Motor neuron (in vitro differentiated cells): ENCODE measurements at regions not wholly inside any gene's neighbourhood (a gene's known extent, or its start where the extent isn't known, plus 50 kb on each side); places are given as distances from the start of the nearest gene placed in this dataset.

ENCODE experiments used
- ATAC-seq, 8 experiments: fragments of 200-7000 bp; cut with Tn5 transposase; replicated peaks in 6 of 8; 2 replicates each; pipeline ENCODE4 v1.8.0; 2021; ENCODE audit warnings: mild to moderate bottlenecking in 8 of 8, moderate library complexity in 8 of 8
- H3K27ac ChIP-seq, 2 donors: fragments of 250-450 bp; sonication (Bioruptor Pico); 2 replicates each; pipeline ENCODE4 v1.9.0; 2021; ENCODE audit warnings: antibody characterized with exemption in 2 of 2, mild to moderate bottlenecking in 2 of 2, moderate library complexity in 1 of 2
- H3K4me1 ChIP-seq, 2 donors: fragments of 250-450 bp; sonication (Bioruptor Pico); replicated peaks in 1 of 2; 2 replicates each; pipeline ENCODE4 v1.6.1; 2021; ENCODE audit warnings: antibody characterized with exemption in 2 of 2, mild to moderate bottlenecking in 2 of 2, moderate library complexity in 1 of 2
- H3K4me3 ChIP-seq, 5 donors: fragments of 250-450 bp; sonication (Bioruptor Pico); 2 replicates each; pipeline ENCODE4 v1.9.0; 2021; ENCODE audit warnings: antibody characterized with exemption in 5 of 5, mild to moderate bottlenecking in 5 of 5, moderate library complexity in 4 of 5
- WGBS, 10 experiments: fragments of 450-650 bp; shearing (Covaris generic); methylation state at CpG; one replicate each; pipeline ENCODE4 v1.0.0; 2022; 5-methylcytosine and 5-hydroxymethylcytosine counted together
- in situ Hi-C, 9 experiments: fragments of 400-800 bp; cut with MboI; loops; one replicate each; pipeline ENCODE4 v1.15.0; 2021; ENCODE audit warnings: low sequenced_read_pairs in 9 of 9, low pct_unique_long_range_greater_than_20kb in 2 of 9; ENCODE audit not compliant: unreplicated experiment in 9 of 9

- Histone ChIP-seq H3K27ac (no peak overlapping the region), H3K4me1 (no peaks in the 10 kb centered on the region), H3K4me3 (no peak overlapping the region)
- 9 to 100% (median 65%) methylated on average over 1 to 6 of the region's 6 CpGs; no CpG with 5 or more reads in 1 of the 10 experiments for WGBS, 10 experiments
- no peak for ATAC-seq
- in situ Hi-C loops, result no loop called here
Measured at GRCh38 chr3:82957696-82958095, 1196.3 kb upstream of the GBE1 start.

DNA sequence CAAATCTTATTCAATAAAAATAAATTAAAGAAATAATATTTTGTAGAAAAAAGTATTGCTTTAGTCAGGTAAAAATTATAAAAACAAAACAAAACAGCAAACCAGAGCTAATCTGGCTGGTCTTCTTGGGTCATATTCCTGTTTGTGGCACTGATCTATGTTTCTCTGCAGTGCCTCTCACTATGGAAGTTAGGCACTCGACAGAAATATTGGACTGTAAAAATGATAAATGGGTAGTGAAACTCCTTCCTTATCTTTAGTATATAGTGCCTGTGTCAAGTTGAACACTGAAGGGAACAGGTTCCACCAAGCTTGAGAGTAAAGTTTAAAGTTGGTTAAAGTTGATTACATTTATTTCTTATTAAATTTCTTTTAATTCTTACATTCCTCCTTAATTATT lies 1195.6 kb upstream of the GBE1 start:
- no peak overlapping the region for H3K27ac ChIP-seq
- no peaks in the 10 kb centered on the region for H3K4me1 ChIP-seq
- WGBS, 10 experiments, result 0 to 100% (median 47%) methylated on average over 1 of the region's 1 CpG; no CpG with 5 or more reads in 2 of the 10 experiments
- in situ Hi-C loops, result no loop called here
- H3K4me3 ChIP-seq, result no peak overlapping the region
- no peak for ATAC-seq

DNA sequence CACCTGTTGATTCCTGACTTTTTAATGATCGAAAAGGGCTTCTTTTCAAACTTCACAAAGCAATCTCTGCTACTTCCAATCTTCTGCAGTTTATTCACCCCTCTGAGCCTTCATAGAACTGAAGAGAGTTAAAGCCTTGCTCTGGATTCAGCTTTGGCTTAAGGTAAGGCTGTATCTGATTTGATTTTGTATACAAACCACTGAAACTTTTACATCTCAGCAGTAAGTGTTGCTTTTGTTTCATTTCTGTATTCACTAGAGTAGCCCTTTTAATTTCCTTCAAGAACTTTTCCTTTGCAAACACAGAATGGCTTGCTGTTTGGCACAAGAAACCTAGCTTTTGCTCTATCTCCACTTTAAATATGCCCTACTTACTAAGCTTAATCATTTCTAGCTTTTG lies 1193.0 kb upstream of the GBE1 start:
- ATAC-seq, result no peak
- Histone ChIP-seq H3K27ac (no peak overlapping the region), H3K4me1 (no peaks in the 10 kb centered on the region), H3K4me3 (no peak overlapping the region)
- in situ Hi-C loops, result no loop called here
- 0 to 100% (median 100%) methylated on average over 1 of the region's 1 CpG; no CpG with 5 or more reads in 4 of the 10 experiments for WGBS, 10 experiments

DNA sequence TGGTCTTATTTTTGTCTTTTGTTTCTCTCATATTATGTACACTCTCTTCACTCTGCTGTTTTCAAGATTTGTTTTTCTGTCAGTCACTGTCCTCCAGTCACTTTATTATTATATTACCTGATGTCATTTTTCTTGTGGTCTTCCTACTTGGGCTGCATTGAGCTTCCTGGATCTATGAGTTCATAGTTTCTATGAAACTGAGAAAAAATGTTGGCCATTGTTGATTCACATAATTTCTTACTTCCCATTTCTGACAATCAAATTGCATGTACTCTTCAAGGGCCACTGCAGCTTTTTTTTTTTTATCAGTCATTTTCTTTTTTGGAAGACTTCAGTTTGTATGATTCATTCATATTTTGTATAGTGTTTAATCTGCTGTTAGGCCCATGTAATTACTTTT lies 1180.6 kb upstream of the GBE1 start:
- Histone ChIP-seq H3K27ac (no peak overlapping the region), H3K4me3 (no peak overlapping the region), H3K4me1 (no peaks in the 10 kb centered on the region)
- no peak for ATAC-seq
- in situ Hi-C loops, result no loop called here

GRCh38 chr3:82940124-82940523 lies 1178.7 kb upstream of the GBE1 start:
- in situ Hi-C loops, result no loop called here
- ATAC-seq, result no peak
- 61 to 100% (median 97%) methylated on average over 2 to 10 of the region's 16 CpGs; no CpG with 5 or more reads in 3 of the 10 experiments for WGBS, 10 experiments

DNA sequence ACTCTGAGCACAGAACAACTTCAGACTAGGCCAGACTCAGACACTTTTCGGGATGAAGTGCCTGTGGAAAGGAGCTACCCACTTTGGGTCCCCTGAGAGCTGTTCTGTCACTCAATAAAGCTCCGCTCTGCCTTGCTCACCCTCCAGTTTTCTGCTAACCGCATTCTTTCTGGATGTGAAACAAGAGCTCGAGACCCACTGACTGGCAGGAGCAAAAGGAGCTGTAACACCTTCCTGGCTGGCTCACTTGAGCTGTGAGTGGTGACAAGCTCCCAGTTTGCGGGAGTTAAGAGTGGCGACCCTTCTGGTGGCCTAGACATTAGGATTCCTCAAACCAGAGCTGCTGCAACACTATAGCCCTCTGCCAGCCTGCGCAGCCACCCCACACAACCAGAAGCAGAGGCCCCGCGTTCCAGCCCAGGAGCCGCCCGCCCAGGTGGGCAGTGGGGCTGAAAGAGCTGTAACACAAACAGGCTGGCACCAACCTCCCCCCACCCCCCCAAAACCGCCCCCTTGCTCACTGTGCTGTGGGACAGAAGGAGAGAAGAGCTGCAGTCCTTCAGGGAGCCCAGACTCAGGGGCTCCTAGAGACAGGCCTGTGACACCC lies 1178.1 kb upstream of the GBE1 start:
- no peaks in the 10 kb centered on the region for H3K4me1 ChIP-seq
- H3K27ac ChIP-seq, result no peak overlapping the region
- in situ Hi-C loops, result no loop called here
- 22 to 100% (median 62%) methylated on average over 1 to 5 of the region's 12 CpGs; no CpG with 5 or more reads in 5 of the 10 experiments for WGBS, 10 experiments
- H3K4me3 ChIP-seq, result no peak overlapping the region
- ATAC-seq, result no peak

More at GRCh38 chr3:82940124-82940523, 1178.7 kb upstream of the GBE1 start:
- Histone ChIP-seq H3K4me3 (no peak overlapping the region), H3K4me1 (no peaks in the 10 kb centered on the region), H3K27ac (no peak overlapping the region)

GRCh38 chr3:82938821-82939328 lies 1177.4 kb upstream of the GBE1 start:
- Histone ChIP-seq H3K4me1 (no peaks in the 10 kb centered on the region), H3K27ac (no peak overlapping the region), H3K4me3 (no peak overlapping the region)
- in situ Hi-C loops, result no loop called here
- WGBS, 10 experiments, result 37 to 97% methylated on average over 7 to 9 of the region's 19 CpGs; no CpG with 5 or more reads in 8 of the 10 experiments
- ATAC-seq, result no peak

DNA sequence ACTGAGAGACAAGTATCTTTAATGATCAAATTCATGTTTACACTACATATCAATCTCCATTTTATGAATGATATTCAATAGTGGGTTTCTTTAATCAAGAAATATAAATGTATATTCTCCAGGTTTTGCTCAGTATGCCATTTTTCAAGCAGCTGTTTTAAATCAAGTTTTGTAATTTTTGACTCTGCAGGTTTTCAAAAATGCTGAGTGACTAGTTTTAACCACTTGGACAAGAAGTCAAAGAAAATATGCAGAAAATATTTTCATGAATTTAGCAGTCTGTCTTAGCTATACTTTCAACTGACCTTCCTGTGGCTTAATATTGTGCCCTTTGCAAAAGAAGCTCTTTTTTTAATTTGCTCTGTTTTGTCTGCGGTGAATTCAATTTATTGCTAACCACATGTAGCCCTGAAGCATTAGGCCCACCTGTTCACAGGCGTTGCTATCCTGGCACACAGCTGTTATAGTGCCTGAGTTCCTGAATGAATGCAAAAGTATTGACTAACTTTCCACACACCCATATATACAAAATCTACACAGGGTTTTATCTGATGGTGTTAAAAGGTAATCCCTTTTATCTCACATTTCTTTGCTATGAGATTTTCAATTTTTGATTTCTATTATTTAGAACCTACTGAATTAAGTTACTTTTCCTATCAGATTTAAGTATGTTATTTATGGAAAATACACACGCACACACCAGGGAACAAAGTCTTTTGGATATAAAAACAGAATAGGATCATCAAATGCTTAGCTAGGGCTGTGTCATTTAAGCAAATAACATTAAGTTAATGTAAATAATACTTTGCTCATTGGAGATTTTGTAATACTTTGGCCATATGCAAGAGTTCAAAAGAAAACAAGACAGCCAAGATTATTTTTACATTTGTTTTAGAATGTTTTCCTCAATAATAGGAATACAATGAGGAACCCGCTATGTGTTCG lies 1166.1 kb upstream of the GBE1 start:
- Histone ChIP-seq H3K27ac (no peak overlapping the region), H3K4me1 (no peaks in the 10 kb centered on the region), H3K4me3 (no peak overlapping the region)
- in situ Hi-C loops, result no loop called here
- 0 to 100% (median 94%) methylated on average over 1 to 5 of the region's 5 CpGs for WGBS, 10 experiments
- peak in 2 of 8 experiments; percentile 80 to 91 for ATAC-seq

- no peak for ATAC-seq
- Histone ChIP-seq H3K4me1 (no peaks in the 10 kb centered on the region), H3K4me3 (no peak overlapping the region), H3K27ac (no peak overlapping the region)
- WGBS, 10 experiments, result 0 to 92% (median 40%) methylated on average over 1 to 3 of the region's 3 CpGs; no CpG with 5 or more reads in 3 of the 10 experiments
- in situ Hi-C loops, result no loop called here
Measured at GRCh38 chr3:82891028-82891427, 1129.6 kb upstream of the GBE1 start.

DNA sequence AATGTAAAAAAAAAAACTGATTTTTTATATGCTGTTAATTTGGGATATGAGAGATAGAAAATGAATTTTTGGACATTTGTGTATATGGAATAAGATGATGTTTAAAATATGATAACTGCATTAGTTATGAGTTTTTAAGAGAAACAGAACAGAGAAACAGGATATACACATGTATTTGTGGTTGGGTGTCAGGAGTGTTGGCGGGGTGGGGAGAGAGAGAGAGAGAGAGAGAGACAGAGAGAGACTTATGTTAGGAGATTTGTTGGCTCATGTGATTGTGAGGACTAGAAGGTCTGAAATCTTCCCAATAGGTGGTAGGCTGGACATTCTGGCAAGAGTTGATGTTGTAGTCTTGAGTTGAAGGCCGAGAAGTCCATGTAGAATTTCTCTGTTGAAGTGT lies 1121.6 kb upstream of the GBE1 start:
- no peak overlapping the region for H3K27ac ChIP-seq
- in situ Hi-C loops, result no loop called here
- no peak for ATAC-seq
- WGBS, 10 experiments, result 0 to 95% (median 50%) methylated on average over 1 to 2 of the region's 2 CpGs; no CpG with 5 or more reads in 3 of the 10 experiments
- no peak overlapping the region for H3K4me3 ChIP-seq
- no peaks in the 10 kb centered on the region for H3K4me1 ChIP-seq

DNA sequence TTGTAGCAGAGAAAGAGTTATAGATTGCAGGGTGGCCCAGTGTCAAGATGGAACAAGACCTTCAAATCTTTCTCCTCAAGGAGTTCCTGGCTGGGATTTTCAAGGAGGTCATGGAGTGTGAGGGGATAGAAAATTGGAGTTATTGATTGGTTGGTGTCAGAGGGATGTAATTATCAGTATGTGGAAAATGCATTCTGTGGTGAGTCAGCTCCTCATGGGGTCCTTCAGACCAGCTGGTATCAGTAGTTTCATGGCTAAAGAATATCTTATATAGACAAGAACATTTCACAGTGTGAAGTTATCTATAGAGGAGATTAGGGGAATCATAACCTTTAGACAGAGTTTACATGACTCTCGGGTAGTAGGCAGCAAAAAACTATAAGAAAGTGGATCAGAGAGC lies 1114.0 kb upstream of the GBE1 start:
- in situ Hi-C loops, result no loop called here
- ATAC-seq, result peak in 3 of 8 experiments; percentile 10 to 19 (median 16)
- H3K4me1 ChIP-seq, result no peaks in the 10 kb centered on the region
- no peak overlapping the region for H3K27ac ChIP-seq
- 0 to 90% (median 41%) methylated on average over 1 of the region's 1 CpG; no CpG with 5 or more reads in 2 of the 10 experiments for WGBS, 10 experiments
- no peak overlapping the region for H3K4me3 ChIP-seq

GRCh38 chr3:82839871-82840270 lies 1078.4 kb upstream of the GBE1 start:
- H3K27ac ChIP-seq, result no peak overlapping the region
- H3K4me3 ChIP-seq, result no peak overlapping the region
- no peak for ATAC-seq
- in situ Hi-C loops, result no loop called here
- H3K4me1 ChIP-seq, result no peaks in the 10 kb centered on the region

- in situ Hi-C loops, result no loop called here
- no peak for ATAC-seq
- no peaks in the 10 kb centered on the region for H3K4me1 ChIP-seq
- no peak overlapping the region for H3K4me3 ChIP-seq
- no peak overlapping the region for H3K27ac ChIP-seq
- 0 to 96% (median 53%) methylated on average over 1 to 4 of the region's 4 CpGs; no CpG with 5 or more reads in 2 of the 10 experiments for WGBS, 10 experiments
Measured at GRCh38 chr3:82834098-82834497, 1072.7 kb upstream of the GBE1 start.
